Stimulated activated memory B cell treated with anti-CD40 and anti-IgM and Interleukin-4, amounts not matched to agents 10 μg/mL and 1 μg/mL and 100 μg/mL, for 72 hours (primary cell): ENCODE measurements at regions not wholly inside any gene's neighbourhood (a gene's known extent, or its start where the extent isn't known, plus 50 kb on each side); places are given as distances from the start of the nearest gene placed in this dataset.

Source experiments
- ATAC-seq: fragments of 150-1000 bp; cut with Tn5 transposase; 2 replicates; pipeline ENCODE4 v1.10.0; 2021
- H3K27ac Mint-ChIP-seq: one replicate; pipeline ENCODE4 v1.8.0; 2022; ENCODE audit warnings: mild to moderate bottlenecking, mixed read lengths
- H3K27me3 Mint-ChIP-seq: one replicate; pipeline ENCODE4 v1.8.0; 2022; ENCODE audit warnings: mixed read lengths
- H3K36me3 Mint-ChIP-seq: one replicate; pipeline ENCODE4 v1.8.0; 2022; ENCODE audit warnings: mixed read lengths
- H3K4me1 Mint-ChIP-seq: one replicate; pipeline ENCODE4 v1.8.0; 2022; ENCODE audit warnings: mixed read lengths
- H3K4me3 Mint-ChIP-seq: one replicate; pipeline ENCODE4 v1.8.0; 2022; ENCODE audit warnings: mild to moderate bottlenecking, moderate library complexity, mixed read lengths
- H3K9me3 Mint-ChIP-seq: one replicate; pipeline ENCODE4 v1.8.0; 2022; ENCODE audit warnings: mixed read lengths

DNA sequence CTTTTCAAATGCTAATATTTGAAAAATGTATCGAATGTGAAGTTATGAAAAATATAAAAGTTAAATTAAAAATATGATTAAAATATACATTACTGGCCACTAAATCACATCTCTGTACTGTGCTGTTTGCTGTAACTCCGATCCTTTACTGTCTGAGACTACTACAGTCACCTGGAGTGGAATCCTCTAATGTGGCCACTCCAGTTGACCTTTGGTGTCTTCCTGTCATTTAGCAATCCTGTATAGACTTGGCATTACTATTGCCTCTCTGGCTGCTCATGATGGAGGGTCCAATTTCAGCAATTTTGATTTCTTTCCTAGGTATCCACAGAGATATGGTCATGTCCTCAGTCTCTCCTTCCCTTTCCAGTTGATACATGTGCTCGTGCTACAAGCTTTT is 560.0 kb downstream of the CCDC85A start:
- peaks cover 3% of the 10 kb centered on the region for H3K9me3 Mint-ChIP-seq
- no peak overlapping the region for H3K27ac Mint-ChIP-seq
- no peak for ATAC-seq
- no peaks in the 10 kb centered on the region for H3K36me3 Mint-ChIP-seq
- H3K4me1 Mint-ChIP-seq = no peaks in the 10 kb centered on the region
- H3K4me3 Mint-ChIP-seq = no peak overlapping the region
- H3K27me3 Mint-ChIP-seq = no peaks in the 10 kb centered on the region

DNA sequence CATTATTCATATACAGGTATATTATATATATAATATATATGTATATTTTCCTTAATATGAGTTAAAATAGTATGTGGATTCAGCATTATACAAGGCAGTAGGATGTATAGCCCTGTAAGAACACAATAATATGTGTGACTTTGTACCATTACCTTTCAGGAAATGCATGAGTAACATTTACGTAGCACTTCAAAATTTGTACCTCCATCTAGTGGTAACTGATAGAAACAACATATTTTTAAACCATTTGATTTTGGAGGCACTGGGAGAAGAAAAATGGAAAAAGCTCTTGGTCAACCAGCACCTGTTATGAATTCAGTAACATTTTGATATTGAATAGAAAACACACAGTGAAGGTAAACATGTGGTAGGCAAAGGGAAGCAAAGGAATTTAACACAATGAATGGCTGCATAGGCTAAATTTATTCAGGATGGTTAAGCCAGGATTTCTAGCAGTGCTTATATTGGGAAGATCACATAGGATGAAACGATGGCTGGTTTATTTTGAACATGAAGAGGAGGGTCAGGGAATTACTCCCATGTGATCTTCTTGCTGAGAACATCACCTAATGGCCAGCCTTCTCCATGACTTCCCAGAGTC is 565.5 kb downstream of the CCDC85A start:
- ATAC-seq = no peak
- Mint-ChIP-seq H3K36me3 (no peaks in the 10 kb centered on the region), H3K9me3 (no peaks in the 10 kb centered on the region), H3K4me3 (no peak overlapping the region), H3K27ac (no peak overlapping the region), H3K27me3 (no peaks in the 10 kb centered on the region), H3K4me1 (no peaks in the 10 kb centered on the region)

DNA sequence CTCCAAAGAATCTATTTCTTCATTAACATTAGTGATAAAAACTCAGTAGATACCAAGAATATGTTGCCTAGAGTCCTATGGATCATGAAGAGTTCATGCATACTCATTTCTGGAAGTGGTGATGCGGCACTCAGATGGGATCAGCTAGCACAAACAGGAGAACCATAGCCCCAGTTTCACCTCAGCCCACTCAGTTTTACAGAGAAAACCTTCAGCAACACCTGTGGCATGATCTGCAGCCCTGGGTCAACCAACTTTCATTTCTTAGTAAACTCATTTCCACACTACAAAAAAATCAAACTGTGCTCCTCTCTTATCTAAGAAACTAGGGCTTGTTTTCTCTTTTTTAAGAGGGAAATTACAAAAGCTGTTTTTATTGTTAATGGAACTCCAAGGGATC is 569.4 kb downstream of the CCDC85A start:
- Mint-ChIP-seq H3K36me3 (no peaks in the 10 kb centered on the region), H3K27me3 (no peaks in the 10 kb centered on the region), H3K4me1 (no peaks in the 10 kb centered on the region), H3K27ac (no peak overlapping the region), H3K9me3 (no peaks in the 10 kb centered on the region), H3K4me3 (no peak overlapping the region)
- no peak for ATAC-seq

DNA sequence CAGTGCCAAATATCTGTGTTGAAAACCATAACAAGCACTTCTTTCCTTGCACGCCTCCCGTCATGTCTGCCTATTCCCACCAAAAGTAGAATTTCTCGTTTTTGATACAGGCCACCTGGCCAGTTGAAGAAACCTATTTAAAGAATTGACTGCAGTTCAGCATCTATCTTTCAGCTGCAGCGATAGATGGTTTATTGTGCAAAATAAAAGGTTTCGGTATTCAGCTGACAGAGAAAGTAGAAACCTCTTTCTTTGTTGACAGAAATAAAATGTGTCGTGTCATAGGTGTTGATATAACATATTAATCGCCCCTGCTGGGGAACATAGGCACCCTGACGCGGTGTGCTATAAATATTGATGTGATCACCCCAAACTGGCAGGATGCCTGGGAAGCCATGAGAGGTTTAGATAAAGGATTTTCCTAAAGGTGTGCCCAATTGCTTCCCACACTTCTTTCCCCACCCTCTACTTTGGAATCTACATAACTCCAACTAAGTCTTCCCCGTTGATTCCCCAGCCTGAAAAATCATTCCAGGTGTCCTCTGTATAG is 570.4 kb downstream of the CCDC85A start:
- Mint-ChIP-seq H3K27ac (no peak overlapping the region), H3K4me3 (no peak overlapping the region), H3K27me3 (no peaks in the 10 kb centered on the region), H3K4me1 (no peaks in the 10 kb centered on the region), H3K9me3 (no peaks in the 10 kb centered on the region), H3K36me3 (no peaks in the 10 kb centered on the region)
- no peak for ATAC-seq

DNA sequence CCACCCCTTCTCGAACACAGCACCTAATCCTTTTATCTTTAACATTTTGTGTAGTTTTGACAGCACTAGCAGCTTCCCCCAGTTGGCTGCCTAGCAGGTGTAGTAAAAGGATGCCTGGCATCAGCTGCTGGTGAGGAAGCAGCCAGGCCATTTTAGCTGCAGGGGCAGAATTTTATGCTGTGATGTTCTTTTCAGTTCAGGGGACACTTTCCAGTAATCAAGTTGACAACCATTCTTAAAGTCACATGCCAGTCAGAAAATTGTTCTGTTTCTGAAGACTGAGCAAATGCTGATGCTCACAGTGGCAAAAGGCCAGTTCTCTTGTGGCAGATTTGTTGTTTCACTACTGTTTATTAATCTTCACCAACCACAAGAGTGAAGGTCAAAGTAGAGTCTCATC is 570.8 kb downstream of the CCDC85A start:
- Mint-ChIP-seq H3K9me3 (no peaks in the 10 kb centered on the region), H3K27ac (no peak overlapping the region), H3K36me3 (no peaks in the 10 kb centered on the region), H3K4me1 (no peaks in the 10 kb centered on the region), H3K27me3 (no peaks in the 10 kb centered on the region), H3K4me3 (no peak overlapping the region)
- no peak for ATAC-seq

DNA sequence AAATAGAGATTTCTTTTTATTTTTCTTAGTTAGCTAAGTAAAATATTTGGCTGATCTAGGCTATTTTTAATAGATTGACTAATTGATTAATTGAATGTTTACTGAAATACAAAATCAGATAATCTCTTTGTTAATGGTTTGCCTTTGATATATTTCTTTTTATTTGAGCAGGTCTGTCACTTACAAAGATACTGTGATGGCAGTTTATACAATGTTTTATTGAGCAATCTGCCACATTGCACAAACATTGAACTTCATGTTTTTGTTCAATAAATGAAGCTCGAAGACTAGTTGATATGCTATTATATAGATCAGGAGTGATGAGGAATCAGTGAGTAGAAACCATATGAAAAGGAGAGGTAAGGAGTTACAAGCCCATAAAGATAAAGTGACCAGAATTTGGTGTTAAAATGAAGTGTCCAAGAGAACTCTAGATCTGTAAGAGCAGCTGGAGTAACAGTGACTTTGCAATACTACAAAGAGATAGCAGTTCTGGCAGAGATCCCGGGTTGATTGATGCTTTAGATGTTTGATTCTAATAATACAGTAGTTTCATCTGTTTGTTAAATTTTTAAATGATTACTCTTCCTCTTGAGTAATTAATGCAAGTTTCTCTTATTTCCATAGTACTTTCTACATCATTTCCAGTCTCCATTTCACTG is 574.2 kb downstream of the CCDC85A start:
- Mint-ChIP-seq H3K36me3 (no peaks in the 10 kb centered on the region), H3K4me1 (no peaks in the 10 kb centered on the region), H3K9me3 (no peaks in the 10 kb centered on the region), H3K27ac (no peak overlapping the region), H3K27me3 (no peaks in the 10 kb centered on the region), H3K4me3 (no peak overlapping the region)
- ATAC-seq = no peak

DNA sequence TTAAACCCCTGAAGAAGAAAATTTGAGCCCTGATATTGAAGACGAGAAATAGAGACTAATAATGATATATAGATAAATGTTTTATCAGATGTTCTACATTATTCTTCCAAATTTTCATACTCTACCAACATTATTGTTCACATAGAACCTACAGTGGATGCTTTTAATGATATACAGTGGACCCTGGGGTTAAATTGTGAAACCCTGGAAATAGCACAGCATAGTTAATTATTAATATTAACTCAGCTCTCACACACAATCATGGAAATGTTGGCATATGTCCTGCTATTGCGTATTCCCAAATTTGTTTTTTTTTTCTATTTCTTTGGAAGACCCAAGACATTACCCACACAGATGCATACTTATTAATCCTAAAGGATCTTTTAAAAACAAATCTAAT is 579.9 kb downstream of the CCDC85A start:
- H3K36me3 Mint-ChIP-seq = no peaks in the 10 kb centered on the region
- no peaks in the 10 kb centered on the region for H3K27me3 Mint-ChIP-seq
- H3K9me3 Mint-ChIP-seq = no peaks in the 10 kb centered on the region
- no peak overlapping the region for H3K4me3 Mint-ChIP-seq
- no peak overlapping the region for H3K27ac Mint-ChIP-seq
- H3K4me1 Mint-ChIP-seq = no peaks in the 10 kb centered on the region
- no peak for ATAC-seq

DNA sequence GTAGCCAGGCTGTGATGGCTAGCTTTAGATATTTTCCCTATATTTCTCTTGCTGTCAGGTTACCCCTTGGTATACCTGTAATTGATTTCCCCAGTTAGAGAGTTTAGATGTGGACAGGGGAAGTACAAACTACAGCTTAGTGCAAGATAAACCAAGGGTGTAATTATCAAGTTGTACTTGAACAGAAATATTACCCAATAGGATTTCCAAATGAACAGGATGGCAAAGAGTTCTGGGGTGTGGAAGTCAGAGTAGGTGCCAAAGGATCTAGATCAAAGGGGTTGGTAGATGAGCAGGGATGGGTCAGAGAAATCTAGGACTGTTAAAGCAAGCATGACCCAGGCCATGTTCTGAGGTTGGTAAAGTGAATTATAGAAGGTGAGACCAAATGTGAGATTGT is 585.2 kb downstream of the CCDC85A start:
- Mint-ChIP-seq H3K36me3 (no peaks in the 10 kb centered on the region), H3K27ac (no peak overlapping the region), H3K4me1 (no peaks in the 10 kb centered on the region), H3K9me3 (peaks cover 3% of the 10 kb centered on the region), H3K4me3 (no peak overlapping the region), H3K27me3 (no peaks in the 10 kb centered on the region)
- ATAC-seq = no peak

DNA sequence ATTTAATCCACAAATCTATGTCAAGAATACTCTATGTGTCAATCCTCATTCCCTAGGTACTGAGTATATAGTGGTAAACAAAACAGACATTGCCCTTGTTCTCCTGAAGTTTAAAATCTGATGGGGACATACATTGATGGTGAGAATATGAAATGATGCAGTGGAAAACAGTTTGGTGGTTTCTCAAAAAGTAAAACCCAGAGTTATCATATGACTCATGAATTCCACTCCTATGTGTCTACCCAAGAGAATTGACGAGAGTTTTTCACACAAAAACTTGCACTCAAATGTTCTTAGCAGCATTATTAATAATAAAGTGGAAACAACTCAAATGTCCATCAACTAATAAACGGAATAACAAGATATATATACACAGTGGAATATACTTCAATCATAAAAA is 586.7 kb downstream of the CCDC85A start:
- no peak for ATAC-seq
- H3K4me3 Mint-ChIP-seq = no peak overlapping the region
- H3K4me1 Mint-ChIP-seq = no peaks in the 10 kb centered on the region
- peaks cover 3% of the 10 kb centered on the region for H3K9me3 Mint-ChIP-seq
- H3K27ac Mint-ChIP-seq = no peak overlapping the region
- no peaks in the 10 kb centered on the region for H3K36me3 Mint-ChIP-seq
- no peaks in the 10 kb centered on the region for H3K27me3 Mint-ChIP-seq

DNA sequence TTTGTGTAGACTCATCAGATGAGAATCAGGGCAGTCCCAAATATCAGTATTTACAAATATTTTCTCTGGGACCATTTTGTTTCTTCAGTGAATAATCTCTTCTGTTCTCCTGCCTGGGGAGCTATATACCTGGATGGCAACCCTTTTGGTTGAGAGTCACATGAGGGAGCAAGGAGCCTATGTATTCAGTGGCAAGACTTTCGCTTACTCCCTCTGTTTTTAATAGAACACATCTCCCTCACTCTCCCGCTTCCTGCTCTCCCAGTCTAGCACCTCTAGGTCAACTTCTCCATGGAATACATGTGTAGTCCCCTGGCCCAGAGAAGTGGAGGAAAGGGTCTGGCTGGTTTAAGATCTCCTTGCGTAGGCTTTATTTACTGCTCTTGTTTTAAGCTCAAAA is 600.3 kb downstream of the CCDC85A start:
- Mint-ChIP-seq H3K4me3 (no peak overlapping the region), H3K27me3 (no peaks in the 10 kb centered on the region), H3K9me3 (no peaks in the 10 kb centered on the region), H3K36me3 (no peaks in the 10 kb centered on the region), H3K27ac (no peak overlapping the region), H3K4me1 (no peaks in the 10 kb centered on the region)
- ATAC-seq = no peak

DNA sequence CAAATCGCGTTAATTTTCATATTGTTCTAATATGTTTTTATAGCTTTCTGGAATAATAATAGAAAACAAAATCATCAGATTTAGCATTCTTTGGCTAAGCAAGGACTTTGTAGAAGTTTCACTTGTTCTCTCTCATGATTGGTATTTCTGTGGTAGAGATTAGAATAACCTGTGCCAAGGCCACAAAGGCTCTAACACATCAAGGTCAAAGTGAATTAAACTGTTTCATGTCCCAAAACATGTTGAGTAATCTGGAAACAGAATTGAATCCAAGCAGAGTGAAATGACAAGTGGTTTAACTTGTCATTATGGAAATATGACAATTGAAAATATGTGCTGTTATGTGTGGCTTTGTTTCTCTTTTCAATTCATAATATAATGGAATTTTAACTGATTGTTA is 617.4 kb downstream of the CCDC85A start:
- ATAC-seq = no peak
- H3K4me3 Mint-ChIP-seq = no peak overlapping the region
- H3K9me3 Mint-ChIP-seq = no peaks in the 10 kb centered on the region
- H3K4me1 Mint-ChIP-seq = no peaks in the 10 kb centered on the region
- no peaks in the 10 kb centered on the region for H3K27me3 Mint-ChIP-seq
- no peaks in the 10 kb centered on the region for H3K36me3 Mint-ChIP-seq
- H3K27ac Mint-ChIP-seq = no peak overlapping the region

DNA sequence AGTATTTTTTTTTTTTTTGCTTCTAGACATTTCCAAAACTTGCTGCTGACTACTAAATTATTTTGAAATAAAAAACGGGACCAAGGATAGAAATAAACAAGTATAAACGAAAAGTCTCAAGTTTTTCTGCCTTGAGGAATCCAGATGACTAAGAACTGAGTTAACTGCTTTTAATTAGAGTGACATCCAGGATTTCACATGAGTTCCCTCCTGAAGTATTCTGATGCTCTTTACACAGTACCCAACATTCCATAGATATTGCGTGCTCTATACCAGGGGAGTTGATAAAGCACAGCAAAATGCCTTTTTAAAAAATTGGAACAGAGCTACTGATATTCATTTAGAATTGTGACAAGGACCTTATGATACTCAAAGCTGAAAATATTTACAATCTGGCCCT is 618.0 kb downstream of the CCDC85A start:
- Mint-ChIP-seq H3K4me3 (no peak overlapping the region), H3K27ac (no peak overlapping the region), H3K27me3 (no peaks in the 10 kb centered on the region)

DNA sequence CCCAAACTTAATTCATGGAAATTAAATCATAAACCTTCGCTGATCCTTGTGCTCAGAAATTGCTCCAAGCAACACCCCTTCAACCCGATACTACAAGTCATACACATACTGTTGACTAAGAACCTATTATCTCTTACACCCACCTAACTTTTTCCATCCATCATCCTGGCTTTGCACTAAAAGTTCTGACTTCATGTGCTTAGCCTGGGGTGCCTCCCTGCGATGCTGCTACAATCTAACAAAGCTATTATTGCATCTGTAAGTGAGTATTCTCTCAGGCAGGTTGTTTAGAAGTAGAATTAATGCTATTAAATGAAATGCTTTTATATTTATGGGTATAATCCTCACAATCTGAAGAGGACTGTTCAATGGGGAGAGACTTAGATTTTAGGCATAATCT is 619.8 kb downstream of the CCDC85A start:
- no peak for ATAC-seq
- Mint-ChIP-seq H3K27me3 (no peaks in the 10 kb centered on the region), H3K27ac (no peak overlapping the region), H3K4me3 (no peak overlapping the region), H3K36me3 (no peaks in the 10 kb centered on the region), H3K9me3 (no peaks in the 10 kb centered on the region), H3K4me1 (no peaks in the 10 kb centered on the region)

More for the DNA sequence above, 618.0 kb downstream of the CCDC85A start:
- no peaks in the 10 kb centered on the region for H3K9me3 Mint-ChIP-seq
- no peaks in the 10 kb centered on the region for H3K4me1 Mint-ChIP-seq
- ATAC-seq = no peak
- H3K36me3 Mint-ChIP-seq = no peaks in the 10 kb centered on the region

DNA sequence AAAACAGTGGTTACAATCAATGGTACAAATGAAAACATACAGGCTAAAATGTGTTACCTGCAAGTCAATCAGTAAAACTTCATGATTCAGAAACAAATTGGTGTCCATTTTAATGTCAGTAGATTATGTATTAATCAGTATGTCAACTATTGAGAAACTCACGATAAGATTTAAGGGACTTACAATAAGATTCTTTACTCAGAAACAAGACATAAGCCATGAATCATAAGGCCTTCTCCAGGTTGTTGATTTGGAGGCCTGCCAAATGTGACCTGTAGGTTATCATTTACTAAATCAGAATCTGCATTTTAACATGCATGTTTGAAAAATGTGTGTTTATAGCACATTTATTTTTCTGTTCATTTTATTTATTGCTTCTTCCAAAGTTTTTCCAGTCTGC is 623.1 kb downstream of the CCDC85A start:
- Mint-ChIP-seq H3K27ac (no peak overlapping the region), H3K4me3 (no peak overlapping the region), H3K36me3 (no peaks in the 10 kb centered on the region), H3K27me3 (no peaks in the 10 kb centered on the region), H3K4me1 (no peaks in the 10 kb centered on the region), H3K9me3 (no peaks in the 10 kb centered on the region)
- ATAC-seq = no peak

DNA sequence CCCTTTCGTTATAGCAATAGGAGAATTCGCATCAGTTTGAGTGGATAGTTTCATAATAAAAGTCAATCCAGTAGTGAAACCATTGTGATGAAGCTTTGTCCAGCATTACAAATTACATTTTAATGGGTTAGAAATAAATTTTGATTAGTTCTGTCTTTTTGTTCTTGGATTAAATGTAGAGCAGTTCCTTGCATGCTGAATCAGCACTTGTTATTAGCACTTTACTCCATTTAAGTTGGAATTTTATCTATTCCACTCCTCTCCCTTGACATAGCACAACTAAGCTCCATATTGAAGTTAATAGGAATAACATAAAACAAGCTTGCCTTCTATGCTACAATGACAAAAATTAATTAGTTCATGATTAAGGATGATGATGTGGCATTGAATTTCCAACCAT is 624.1 kb downstream of the CCDC85A start:
- Mint-ChIP-seq H3K27ac (no peak overlapping the region), H3K36me3 (no peaks in the 10 kb centered on the region), H3K9me3 (no peaks in the 10 kb centered on the region), H3K4me3 (no peak overlapping the region), H3K27me3 (no peaks in the 10 kb centered on the region), H3K4me1 (no peaks in the 10 kb centered on the region)
- ATAC-seq = no peak

DNA sequence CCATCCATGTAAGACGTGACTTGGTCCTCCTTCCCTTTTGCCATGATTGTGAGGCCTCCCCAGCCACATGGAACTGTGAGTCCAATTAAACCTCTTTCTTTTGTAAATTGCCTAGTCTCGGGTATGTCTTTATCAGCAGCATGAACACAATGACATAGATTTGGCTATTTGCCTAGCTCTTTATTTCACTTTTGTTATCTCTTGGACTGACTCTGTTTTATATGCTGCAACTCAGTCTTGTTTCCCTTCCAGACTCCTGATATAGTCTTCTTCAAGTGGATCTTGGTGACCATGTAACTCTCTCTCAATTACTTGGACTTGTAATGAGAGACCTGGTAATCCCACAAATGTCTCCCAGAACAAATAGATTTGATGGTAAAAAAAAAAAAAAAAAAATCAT is 627.6 kb downstream of the CCDC85A start:
- H3K36me3 Mint-ChIP-seq = no peaks in the 10 kb centered on the region
- no peaks in the 10 kb centered on the region for H3K27me3 Mint-ChIP-seq
- H3K9me3 Mint-ChIP-seq = no peaks in the 10 kb centered on the region
- ATAC-seq = no peak
- no peak overlapping the region for H3K4me3 Mint-ChIP-seq
- H3K27ac Mint-ChIP-seq = no peak overlapping the region
- H3K4me1 Mint-ChIP-seq = no peaks in the 10 kb centered on the region
